HG02678 (cell line): ENCODE measurements at regions not wholly inside any gene's neighbourhood (a gene's known extent, or its start where the extent isn't known, plus 50 kb on each side); places are given as distances from the start of the nearest gene placed in this dataset.

Experiments
- ATAC-seq: cut with Tn5 transposase; IDR thresholded peaks from one replicate; pipeline ENCODE4 v1.9.1; 2021; ENCODE audit warnings: mild to moderate bottlenecking, moderate library complexity; ENCODE audit not compliant: unreplicated experiment

DNA sequence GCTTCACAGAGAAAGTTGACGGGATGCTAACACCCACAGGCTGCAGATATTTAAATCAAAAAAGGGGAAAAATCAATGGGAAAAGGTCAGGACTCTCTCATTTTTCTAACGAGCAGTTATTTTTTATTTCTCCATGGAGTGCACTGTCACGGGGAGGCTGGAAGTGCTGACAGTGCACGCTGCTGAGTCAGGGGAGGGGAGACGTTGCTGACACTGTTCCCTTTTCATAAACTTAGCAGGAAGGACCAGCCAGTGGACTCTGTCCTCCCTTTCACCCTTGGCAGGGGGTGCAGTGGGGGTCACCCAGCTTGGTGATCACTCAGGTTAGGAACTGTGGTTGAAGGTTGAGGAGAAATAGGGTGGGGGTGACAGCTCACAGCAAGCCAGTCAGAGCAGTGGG, 65.6 kb upstream of the FUT8 start:
- no peak for ATAC-seq

DNA sequence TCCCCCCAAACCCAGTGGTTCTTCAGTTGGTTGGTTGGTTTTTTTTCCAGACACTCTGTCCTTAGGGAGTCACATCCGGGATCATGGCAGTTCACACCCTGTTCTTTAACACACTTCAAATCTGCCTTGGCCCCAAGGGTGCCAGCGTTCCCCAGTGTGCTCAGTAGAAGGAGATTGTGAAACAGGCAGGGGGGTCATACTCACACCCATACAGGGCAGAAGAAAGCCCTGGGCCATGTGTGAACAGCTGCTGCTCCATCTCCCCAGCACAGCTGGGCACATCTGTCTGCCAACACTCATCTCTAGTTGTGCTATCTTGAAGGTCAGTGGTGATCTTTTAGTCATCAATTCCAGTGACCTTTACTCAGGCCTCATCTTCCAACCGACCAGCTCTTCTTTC, 64.4 kb upstream of the FUT8 start:
- ATAC-seq = no peak

DNA sequence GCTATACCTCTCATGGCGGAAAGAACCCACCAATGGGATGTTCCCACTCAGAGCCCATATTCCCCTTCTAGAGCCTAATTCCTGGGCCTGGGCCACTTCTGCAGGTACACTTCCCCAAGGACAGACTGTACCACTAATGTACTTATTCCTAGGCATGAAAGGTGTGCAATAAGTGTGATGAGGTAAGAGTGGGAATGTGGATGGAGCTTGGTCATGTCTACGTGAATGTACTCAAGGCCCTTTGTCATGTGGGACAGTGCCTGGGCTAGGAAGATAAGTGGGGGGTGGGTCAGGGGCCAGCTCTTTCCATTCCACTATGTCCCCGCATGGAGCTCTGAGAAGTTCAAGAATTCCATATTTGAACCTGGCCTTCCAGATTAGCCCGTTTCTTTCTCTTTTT, 63.4 kb upstream of the FUT8 start:
- ATAC-seq = no peak

DNA sequence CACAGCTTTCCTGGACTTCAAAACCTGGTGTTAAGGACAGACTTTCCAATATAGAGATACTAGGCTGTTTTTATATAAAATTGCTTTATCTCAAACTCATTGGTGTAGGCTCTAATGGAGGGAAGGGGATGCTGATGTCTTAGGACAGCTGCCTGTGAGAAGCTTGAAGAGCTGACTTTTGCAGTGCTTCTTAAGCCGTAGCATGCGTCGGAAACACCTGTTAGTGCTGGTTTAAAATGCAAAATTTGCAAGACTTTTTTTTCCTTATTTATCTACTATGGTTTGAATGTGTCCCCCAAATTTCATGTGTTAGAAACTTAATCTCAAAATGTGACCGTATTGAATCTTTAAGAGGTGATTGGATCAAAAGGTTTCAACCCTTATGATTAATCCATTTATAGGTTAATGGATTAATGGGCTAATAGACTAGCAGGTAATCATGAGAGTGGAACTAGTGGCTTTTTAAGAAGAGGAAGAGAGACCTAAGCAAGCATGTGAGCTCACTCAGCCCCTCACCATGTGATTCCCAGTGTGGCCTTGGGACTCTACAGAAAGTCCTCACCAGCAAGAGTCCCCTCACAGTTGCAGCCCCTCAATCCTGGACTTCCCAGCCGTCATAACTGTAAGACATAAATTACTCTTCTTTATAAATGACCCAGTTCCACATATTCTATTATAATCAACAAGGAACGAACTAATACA, 60.9 kb upstream of the FUT8 start:
- peak; percentile 44 for ATAC-seq

DNA sequence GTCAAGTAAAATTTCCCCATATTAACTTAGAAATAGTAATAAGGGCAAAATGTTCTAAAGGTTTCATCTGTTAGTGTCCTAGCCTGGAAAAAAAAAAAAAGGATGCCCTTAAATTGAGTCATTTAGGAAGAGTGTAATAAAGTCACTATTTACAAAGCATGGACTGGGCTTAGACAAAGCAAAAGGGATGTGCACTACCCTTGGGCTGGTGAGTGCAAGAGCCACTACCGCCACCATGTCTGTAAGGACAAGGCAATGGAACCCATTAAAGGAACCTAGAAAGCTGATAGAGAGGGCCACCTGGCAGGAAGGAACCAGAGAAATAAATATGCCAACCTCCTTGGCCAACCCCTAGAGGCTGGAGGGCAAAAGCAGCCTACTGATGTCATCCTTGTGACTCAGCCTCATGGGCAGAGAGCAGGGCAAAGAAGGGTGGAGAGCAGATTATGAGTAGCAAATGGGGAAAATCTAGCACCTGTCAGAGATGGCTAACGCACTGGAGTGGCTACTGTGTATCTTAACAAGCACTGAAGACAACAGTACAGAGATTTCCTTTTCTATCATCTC, 59.5 kb upstream of the FUT8 start:
- ATAC-seq = no peak

DNA sequence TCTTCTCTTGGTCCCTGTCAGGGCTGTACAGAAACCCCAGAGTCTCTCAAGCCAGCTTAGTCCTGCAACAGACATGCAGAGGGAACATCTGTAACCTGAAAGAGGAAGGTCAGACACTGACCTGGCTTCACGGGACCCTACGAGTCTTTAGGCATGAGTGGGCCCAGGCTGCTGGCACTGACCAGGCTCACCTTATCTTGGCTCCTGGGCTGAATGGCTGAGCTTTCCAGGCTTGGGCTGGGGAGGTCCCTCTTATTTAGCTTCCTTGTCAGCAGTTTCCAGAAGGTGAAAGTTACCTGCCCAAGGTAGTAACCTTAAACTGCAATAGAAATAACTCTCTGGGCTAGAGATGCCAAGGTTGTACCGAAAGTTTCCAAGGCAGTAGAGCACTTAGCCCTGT, 58.4 kb upstream of the FUT8 start:
- no peak for ATAC-seq

DNA sequence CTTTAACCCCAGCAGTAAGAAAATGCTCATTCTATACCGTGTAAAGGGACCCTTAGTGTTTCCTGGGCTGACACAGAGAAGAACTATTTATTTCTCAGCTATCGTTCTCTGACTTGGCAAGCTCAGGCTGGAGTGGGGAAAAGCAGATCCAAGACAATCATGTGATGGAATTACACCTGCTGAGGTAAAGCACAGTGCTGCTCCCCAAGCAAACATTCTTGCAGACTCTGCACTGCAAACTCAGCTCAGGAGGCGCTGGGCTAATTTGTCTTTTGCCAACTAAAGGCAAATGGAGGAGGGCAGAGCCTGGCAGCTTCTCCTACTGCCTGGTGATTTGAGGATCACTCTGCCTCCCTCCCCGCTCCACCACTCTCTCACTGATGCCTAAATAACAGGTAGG, 57.8 kb upstream of the FUT8 start:
- ATAC-seq = no peak

DNA sequence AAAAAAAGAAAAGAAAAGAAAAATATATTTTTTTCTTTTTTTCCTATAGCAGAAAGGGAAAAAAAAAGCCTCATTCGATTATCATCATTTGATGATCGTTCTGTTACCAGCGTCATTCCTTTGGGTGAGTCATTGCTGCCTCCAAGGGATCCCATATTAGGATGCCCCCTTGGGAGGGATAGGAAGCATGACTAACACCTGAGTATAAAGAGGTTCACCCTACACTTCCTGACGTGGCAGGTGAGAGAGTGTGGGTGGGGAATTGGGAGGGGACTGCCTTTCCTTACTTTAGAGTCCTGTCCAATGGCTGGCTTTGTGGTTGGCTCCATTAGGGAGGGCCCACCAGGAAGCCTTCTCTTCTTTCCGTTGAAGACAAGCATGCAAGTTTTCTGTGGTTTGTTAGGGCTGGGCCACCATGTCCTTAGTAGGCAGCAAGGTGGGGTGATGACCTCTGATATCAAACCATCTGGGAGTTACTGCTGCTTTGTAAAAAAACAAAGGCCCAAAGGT, 56.1 kb upstream of the FUT8 start:
- no peak for ATAC-seq

DNA sequence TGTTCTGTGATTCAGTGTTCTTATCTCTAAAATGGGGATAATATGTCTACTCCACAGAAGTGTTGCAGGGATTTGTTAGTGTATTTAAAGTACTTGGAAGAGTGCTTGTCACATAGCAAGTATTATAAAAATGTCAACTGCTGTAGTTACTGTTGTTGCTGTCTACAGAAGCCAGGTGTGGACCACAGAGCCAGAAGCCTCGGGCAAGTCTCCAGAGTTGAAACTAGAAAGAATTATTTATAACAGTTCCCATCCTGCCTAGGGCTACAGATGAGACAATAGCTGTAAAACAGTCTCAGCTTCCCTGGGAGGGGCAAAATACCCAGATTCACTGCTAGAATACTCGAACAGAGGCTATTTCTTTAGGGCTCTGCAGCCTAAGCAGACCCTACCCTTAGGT, 55.4 kb upstream of the FUT8 start:
- ATAC-seq = peak; percentile 46

DNA sequence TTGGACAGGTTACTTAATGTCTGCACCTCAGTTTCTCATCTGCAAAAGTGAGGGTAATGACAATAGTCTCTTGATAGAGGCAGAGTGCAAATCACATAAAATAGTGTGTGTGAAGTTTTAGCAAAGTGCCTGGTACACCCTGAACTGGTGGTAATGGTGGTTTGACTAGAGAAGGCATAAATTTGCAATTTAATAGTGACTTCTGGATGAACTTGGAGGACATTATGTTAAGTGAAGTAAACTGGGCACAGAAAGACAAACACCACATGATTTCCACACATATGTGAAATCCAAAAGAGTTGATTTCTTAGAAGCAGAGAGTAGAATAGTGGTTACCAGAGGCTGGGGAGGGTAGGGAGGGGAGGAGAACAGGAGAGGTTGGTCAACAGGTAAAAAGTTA, 54.8 kb upstream of the FUT8 start:
- no peak for ATAC-seq

DNA sequence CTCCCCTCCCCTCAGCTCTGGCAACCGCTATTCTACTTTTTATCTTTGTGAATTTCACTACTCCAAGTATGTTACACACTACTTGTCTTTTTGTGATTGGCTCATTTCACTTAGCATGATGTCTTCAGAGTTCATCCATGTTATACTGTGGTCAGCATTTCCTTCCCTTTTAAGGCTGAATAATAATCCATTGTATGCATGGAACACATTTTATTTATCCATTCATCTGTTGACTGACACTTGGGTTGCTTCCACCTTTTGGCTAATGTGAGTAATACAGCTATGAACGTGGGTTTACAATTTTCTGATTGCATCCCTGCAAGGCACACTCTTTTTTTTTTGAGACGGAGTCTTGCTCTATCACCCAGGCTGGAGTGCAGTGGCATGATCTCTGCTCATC, 53.0 kb upstream of the FUT8 start:
- ATAC-seq = no peak

DNA sequence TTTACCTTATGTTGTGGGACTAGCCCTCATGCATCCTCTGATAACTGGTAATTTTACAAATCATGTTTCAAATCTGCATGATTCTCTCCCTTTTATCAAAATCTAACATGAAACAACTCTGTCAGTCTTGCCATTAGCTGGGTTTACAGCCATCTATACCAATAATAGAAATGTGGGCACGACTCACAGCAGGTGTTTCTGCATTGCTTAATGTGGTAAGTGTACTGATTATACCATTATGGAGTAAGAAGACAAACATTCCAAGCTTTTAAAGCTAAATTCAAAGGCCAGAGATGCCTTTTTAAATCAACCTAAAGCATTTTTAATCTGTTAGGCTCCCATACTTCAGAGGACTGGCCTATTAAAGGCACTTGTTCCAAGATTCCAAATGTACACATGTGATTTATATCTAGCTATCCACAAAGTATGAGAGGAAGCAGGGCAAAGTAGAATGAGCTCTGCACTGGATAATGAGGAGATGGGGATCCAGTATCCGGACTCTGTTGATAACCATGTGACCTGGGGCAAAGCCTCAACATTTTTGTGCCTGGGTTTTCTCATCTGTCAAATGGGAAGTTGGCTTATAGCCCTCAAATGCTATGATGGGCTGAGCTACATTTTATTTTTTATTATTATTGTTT, 52.3 kb upstream of the FUT8 start:
- no peak for ATAC-seq

DNA sequence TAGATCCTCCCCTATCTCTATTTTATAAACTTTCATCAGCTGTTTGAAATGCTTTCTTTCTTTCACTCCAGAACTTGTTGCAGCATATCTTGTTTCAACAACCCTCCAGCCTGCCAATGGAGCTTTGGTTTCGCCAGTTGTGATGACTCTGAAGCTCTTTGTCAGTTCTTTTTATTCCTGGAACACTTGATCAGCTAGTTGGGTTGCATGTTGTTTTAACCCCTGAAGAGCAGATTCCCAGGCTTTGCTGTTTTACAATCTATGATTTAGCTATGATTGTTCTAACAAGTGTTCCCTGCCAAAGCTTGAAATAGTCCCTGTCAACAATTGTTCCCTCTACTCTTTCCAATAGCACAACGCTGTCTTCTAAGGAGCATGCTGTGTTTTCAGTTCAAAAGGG, 50.6 kb upstream of the FUT8 start:
- no peak for ATAC-seq
